ENCODE measurements at regions not wholly inside any gene's neighbourhood (a gene's known extent, or its start where the extent isn't known, plus 50 kb on each side); places are given as distances from the start of the nearest gene placed in this dataset.

DNA sequence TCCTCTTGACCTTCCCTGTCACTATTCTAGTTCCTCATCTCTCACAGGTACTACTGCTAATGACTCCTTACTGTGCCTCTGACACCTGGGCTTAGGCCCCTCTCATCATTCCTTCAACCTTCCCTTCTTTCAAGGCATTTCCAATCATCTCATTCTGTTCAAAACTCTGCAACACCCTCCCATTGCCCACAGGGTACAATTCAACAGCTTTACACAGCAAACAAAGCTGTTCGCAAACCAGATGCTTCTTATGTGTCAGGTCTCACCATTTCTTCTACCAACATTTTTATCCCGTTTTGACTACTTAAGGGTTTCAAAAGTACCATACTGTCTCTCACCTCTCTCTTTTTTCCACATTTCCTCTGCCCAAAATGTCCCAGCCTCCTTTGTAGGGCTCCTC is 84.4 kb upstream of the ID4 start:
- TF ChIP-seq, protein P1, sequence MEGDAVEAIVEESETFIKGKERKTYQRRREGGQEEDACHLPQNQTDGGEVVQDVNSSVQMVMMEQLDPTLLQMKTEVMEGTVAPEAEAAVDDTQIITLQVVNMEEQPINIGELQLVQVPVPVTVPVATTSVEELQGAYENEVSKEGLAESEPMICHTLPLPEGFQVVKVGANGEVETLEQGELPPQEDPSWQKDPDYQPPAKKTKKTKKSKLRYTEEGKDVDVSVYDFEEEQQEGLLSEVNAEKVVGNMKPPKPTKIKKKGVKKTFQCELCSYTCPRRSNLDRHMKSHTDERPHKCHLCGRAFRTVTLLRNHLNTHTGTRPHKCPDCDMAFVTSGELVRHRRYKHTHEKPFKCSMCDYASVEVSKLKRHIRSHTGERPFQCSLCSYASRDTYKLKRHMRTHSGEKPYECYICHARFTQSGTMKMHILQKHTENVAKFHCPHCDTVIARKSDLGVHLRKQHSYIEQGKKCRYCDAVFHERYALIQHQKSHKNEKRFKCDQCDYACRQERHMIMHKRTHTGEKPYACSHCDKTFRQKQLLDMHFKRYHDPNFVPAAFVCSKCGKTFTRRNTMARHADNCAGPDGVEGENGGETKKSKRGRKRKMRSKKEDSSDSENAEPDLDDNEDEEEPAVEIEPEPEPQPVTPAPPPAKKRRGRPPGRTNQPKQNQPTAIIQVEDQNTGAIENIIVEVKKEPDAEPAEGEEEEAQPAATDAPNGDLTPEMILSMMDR (IDR thresholded peaks at IDR 0.05), result no peak
- no peak for TF ChIP-seq ZFX (IDR thresholded peaks at IDR 0.05; ENCODE audit: borderline replicate concordance)
